NT2/D1 (cell line): ENCODE measurements at regions not wholly inside any gene's neighbourhood (a gene's known extent, or its start where the extent isn't known, plus 50 kb on each side); places are given as distances from the start of the nearest gene placed in this dataset.

ENCODE experiments used
- DNase-seq: peaks from one replicate; pipeline ENCODE4 v3.0.0-alpha.2; 2011; ENCODE audit warnings: low read depth, low spot score
- H3K27me3 ChIP-seq: 2 replicates; pipeline ENCODE4 v1.6.0; 2011; ENCODE audit warnings: mild to moderate bottlenecking; ENCODE audit not compliant: insufficient read length, insufficient read depth
- H3K36me3 ChIP-seq: 2 replicates; pipeline ENCODE4 v1.6.1; 2011; ENCODE audit warnings: mild to moderate bottlenecking, low read length, mixed read lengths; ENCODE audit not compliant: insufficient read depth, insufficient read length
- H3K4me1 ChIP-seq: 2 replicates; pipeline ENCODE4 v1.5.1; 2011; ENCODE audit not compliant: insufficient read depth, insufficient read length
- H3K4me3 ChIP-seq: 2 replicates; pipeline ENCODE4 v1.5.1; 2011; ENCODE audit warnings: low read depth; ENCODE audit not compliant: insufficient read length
- H3K9ac ChIP-seq: 2 replicates; pipeline ENCODE4 v1.6.0; 2011; ENCODE audit warnings: low read depth; ENCODE audit not compliant: insufficient read length
- H3K9me3 ChIP-seq: 2 replicates; pipeline ENCODE4 v1.5.1; 2011; ENCODE audit warnings: mild to moderate bottlenecking, low read length; ENCODE audit not compliant: insufficient read depth
- SUZ12 ChIP-seq: IDR thresholded peaks from 2 replicates; pipeline ENCODE4 v1.6.1; 2011; ENCODE audit not compliant: insufficient read length, insufficient read depth; ENCODE audit errors: extremely low read depth
- YY1 ChIP-seq: IDR thresholded peaks from 2 replicates; pipeline ENCODE4 v1.6.1; 2011; ENCODE audit not compliant: insufficient read length, insufficient read depth
- ZNF274 ChIP-seq: IDR thresholded peaks from 2 replicates; pipeline ENCODE4 v1.6.1; 2011; ENCODE audit warnings: mild to moderate bottlenecking, low read depth, low read length

DNA sequence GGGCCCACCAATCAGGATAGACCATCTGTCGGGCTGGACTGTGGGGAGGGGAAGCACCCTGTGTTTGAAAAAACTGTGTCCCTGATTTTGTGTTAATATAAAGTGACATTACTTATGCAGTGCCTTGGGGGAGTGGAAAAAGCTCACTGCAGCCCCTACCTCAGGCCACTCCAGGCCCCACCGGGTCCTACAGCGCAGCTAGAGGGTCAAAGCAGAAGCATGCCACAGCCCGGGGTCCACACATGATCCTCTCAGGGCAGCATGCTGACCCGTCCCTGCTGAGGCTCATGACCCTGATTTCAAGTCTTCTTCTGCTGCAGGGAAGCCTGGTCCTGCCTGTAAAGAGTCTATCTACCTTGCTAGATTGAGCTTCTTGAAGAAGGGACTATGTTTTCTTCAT lies 133.0 kb upstream of the PLCB4 start:
- no peak overlapping the region for H3K9ac ChIP-seq
- TF ChIP-seq SUZ12 = no peak
- no peak for TF ChIP-seq YY1
- TF ChIP-seq ZNF274 = no peak
- no peak overlapping the region for H3K4me3 ChIP-seq
- H3K9me3 ChIP-seq = no peaks in the 10 kb centered on the region
- H3K4me1 ChIP-seq = peaks cover 2% of the 10 kb centered on the region
- H3K27me3 ChIP-seq = no peaks in the 10 kb centered on the region
- no peaks in the 10 kb centered on the region for H3K36me3 ChIP-seq
- DNase-seq = no peak

DNA sequence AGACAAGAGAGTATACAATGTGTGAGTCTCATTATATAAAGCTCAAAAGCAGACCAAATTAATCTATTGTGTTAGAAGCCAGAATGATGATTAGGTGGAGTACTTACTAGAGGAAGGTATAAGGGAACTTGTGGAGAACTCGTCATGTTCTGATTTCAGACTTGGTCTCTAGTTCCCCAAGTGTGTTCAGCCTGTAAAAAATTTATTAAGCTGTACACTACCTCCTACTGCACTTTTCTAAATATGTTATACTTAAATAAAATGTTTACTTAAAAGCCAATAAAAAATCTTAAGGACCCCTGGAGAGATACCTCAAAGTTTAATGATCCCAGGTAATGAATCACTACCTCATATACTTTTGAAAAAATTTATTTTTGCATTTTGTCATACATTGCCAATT lies 130.4 kb upstream of the PLCB4 start:
- no peaks in the 10 kb centered on the region for H3K9me3 ChIP-seq
- H3K4me1 ChIP-seq = peaks cover 2% of the 10 kb centered on the region
- no peak for TF ChIP-seq ZNF274
- no peaks in the 10 kb centered on the region for H3K27me3 ChIP-seq
- H3K4me3 ChIP-seq = no peak overlapping the region
- DNase-seq = no peak
- no peaks in the 10 kb centered on the region for H3K36me3 ChIP-seq
- H3K9ac ChIP-seq = no peak overlapping the region

DNA sequence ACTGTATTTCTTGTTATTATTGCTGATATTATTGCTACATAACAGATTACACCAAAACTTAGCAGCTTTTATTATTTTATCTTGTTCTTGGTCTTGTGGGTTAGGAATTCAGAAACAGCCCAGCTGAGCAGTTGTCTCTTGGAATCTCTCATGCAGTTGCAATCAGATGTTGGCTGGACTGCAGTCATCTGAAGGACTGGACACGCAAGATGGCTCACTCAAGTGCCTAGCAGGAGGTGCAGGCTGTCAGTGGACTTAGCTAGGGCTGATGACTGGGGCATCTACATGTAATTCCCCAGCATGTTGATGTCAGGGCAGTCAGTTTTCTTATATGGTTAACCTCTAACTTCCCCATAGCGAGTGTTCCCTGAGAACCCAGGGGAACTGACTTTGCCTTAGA lies 128.6 kb upstream of the PLCB4 start:
- no peaks in the 10 kb centered on the region for H3K36me3 ChIP-seq
- no peaks in the 10 kb centered on the region for H3K9me3 ChIP-seq
- H3K4me1 ChIP-seq = peaks cover 2% of the 10 kb centered on the region
- DNase-seq = no peak
- no peak overlapping the region for H3K4me3 ChIP-seq
- no peak for TF ChIP-seq YY1
- no peak for TF ChIP-seq ZNF274
- no peak for TF ChIP-seq SUZ12
- H3K9ac ChIP-seq = no peak overlapping the region
- no peaks in the 10 kb centered on the region for H3K27me3 ChIP-seq

DNA sequence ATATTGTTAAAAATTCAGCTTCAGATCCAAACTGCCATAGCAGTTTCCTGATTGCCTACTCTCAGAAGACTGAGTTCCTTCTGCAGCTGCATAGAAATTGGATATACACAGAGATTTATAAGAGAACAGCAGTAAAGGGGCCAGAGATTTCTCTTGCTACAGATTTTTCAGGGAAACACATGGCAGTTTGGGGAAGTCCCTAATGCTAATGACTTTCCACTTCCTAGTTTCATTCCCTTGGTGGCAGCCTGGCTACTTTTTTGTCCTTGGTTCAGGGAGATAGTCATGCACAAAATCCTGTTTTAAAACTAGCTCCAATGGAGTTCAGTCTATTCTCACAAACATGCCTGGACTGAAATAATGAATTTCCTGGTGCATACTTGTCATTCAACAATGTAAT lies 125.3 kb upstream of the PLCB4 start:
- Histone ChIP-seq H3K9me3 (no peaks in the 10 kb centered on the region), H3K4me3 (no peak overlapping the region), H3K36me3 (no peaks in the 10 kb centered on the region), H3K4me1 (no peaks in the 10 kb centered on the region), H3K9ac (no peak overlapping the region), H3K27me3 (no peaks in the 10 kb centered on the region)
- TF ChIP-seq YY1 (no peak), ZNF274 (no peak), SUZ12 (no peak)
- DNase-seq = no peak

DNA sequence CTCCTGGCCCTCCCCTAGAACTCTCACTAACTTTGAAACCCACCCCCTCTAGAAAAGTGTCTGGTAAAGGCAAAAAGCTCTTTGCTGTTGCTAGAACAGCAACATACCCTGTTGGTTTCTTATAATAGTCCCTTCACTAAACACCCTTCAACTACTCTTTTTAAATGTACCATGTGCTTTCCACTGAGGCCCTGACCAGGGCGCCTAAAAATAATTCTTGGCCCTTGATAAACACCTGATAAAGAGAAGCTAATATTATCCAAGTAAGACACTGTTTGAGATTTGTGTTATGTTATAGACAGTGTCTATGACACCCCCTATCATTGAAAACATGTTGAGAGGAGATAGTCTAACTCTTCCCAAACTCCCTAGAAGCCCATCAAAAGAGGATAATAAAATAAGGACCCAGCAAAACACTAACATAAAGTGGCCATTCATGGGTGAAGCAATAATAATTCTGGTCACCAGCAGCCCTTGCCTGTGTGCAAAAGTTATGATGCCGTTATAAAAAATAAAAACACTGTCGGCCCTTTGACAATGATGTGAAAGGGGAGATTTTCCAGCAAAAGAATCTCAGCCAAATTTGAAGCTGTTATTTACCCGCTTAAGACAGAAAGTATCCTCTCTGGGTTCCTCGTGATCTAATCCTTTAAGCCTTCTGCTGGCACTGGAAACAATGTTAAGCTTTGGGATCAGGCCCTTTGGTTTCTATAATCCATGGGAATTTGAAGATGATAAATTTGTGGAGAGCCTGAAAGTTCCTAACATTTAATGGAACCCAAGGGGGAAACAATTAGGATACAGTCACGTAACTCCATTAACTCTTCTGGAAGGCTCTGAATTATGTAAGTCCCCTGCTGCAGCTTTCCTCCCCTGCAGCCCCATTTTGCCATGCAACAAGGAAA lies 122.6 kb upstream of the PLCB4 start:
- no peak overlapping the region for H3K4me3 ChIP-seq
- DNase-seq = no peak
- H3K27me3 ChIP-seq = no peaks in the 10 kb centered on the region
- no peak for TF ChIP-seq YY1
- no peak for TF ChIP-seq ZNF274
- TF ChIP-seq SUZ12 = no peak
- no peaks in the 10 kb centered on the region for H3K4me1 ChIP-seq
- no peaks in the 10 kb centered on the region for H3K9me3 ChIP-seq
- H3K9ac ChIP-seq = no peak overlapping the region
- no peaks in the 10 kb centered on the region for H3K36me3 ChIP-seq

DNA sequence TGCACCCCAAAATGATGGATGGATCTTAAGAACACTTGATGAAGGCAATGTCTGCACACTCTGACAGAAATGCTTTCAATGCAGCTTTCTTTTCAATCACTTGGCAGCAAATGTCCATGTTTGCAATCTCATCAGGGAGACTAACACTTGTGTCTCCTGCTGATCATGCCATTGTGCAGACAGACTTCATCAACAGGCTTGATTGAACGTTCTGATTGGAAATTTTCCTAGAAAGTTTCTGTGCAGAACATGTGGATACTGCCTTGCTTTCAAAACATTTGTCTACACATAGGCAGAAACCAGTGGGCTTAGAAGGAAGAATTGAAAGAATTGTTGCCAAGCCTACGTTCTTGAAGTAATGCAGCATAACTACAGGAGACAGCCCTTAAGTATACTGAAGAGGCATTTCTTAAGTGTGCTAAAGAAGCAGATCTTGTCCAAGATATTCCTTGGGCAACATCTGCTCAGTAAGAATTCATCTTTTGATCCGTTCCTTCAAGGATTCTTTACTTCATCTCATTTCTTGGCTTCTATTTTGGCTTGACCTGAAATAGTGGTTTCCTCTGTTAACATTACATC lies 120.4 kb upstream of the PLCB4 start:
- Histone ChIP-seq H3K9ac (no peak overlapping the region), H3K36me3 (no peaks in the 10 kb centered on the region), H3K4me3 (no peak overlapping the region), H3K27me3 (no peaks in the 10 kb centered on the region), H3K9me3 (no peaks in the 10 kb centered on the region), H3K4me1 (no peaks in the 10 kb centered on the region)
- no peak for TF ChIP-seq SUZ12
- TF ChIP-seq ZNF274 = no peak
- TF ChIP-seq YY1 = no peak
- no peak for DNase-seq

DNA sequence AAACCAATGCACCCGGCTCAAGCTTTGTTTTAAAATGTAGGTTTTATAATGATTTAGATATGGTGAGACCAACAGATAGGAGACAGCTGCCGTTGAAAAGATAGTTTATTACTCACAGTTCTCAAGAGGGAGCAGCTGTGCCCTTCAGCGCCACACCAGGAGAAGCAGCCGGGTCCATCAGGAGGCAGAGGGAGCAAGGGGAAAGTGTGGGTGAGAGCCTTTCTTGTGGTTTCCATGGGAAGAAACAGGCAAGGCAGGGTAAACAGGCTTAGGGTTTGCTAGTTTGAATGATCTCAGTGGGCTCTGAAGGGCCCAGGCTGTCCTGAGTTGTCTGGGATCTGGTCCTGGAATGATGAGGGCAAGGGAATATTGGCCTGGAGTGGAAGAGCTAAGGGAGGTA lies 117.7 kb upstream of the PLCB4 start:
- Histone ChIP-seq H3K9me3 (no peaks in the 10 kb centered on the region), H3K4me1 (no peaks in the 10 kb centered on the region), H3K4me3 (no peak overlapping the region), H3K9ac (no peak overlapping the region), H3K36me3 (no peaks in the 10 kb centered on the region), H3K27me3 (no peaks in the 10 kb centered on the region)
- TF ChIP-seq SUZ12 = no peak
- no peak for DNase-seq
